ENCODE measurements at regions not wholly inside any gene's neighbourhood (a gene's known extent, or its start where the extent isn't known, plus 50 kb on each side); places are given as distances from the start of the nearest gene placed in this dataset.

GRCh38 chr7:148489678-148490077, 100.9 kb upstream of the C7orf33 start:
- Histone ChIP-seq H3K9me3 (replicated peaks in 1 of 2; ENCODE audit: control insufficient read depth in 1 of 2, insufficient read depth in 1 of 2, low read length in 2 of 2) (peaks cover 3 to 5% of the 10 kb centered on the region in 2 donors), H3K9ac (ENCODE audit: insufficient read depth, low read length, poor library complexity, severe bottlenecking) (no peak overlapping the region), H3K4me2 (replicated peaks; ENCODE audit: extremely low read depth, low read length, poor library complexity, severe bottlenecking) (no peak overlapping the region), H3K27me3 (ENCODE audit: control insufficient read depth in 2 of 2, insufficient read depth in 2 of 2, low read length in 2 of 2) (no peaks in the 10 kb centered on the region), H4K20me1 (ENCODE audit: insufficient read depth, low read length) (no peaks in the 10 kb centered on the region), H3K36me3 (replicated peaks in 1 of 2; ENCODE audit: control insufficient read depth in 1 of 2, insufficient read depth in 2 of 2, low read length in 2 of 2) (no peaks in the 10 kb centered on the region), H3K27ac (ENCODE audit: low read depth in 1 of 2, low read length in 2 of 2) (no peak overlapping the region), H2AFZ (ENCODE audit: insufficient read depth, low read depth, low read length, poor library complexity, severe bottlenecking) (no peak overlapping the region), H3K79me2 (ENCODE audit: insufficient read depth, low read length) (no peaks in the 10 kb centered on the region), H3K4me3 (replicated peaks in 1 of 3; ENCODE audit: low read depth in 2 of 3, low read length in 3 of 3) (no peak overlapping the region), H3K4me1 (ENCODE audit: control insufficient read depth in 1 of 2, insufficient read depth in 2 of 2, low read length in 2 of 2) (no peaks in the 10 kb centered on the region)
- intact Hi-C loops (cut with micrococcal nuclease): no loop called here
- H3K36me3 Mint-ChIP-seq: no peaks in the 10 kb centered on the region
- no peak for TF ChIP-seq CTCF (IDR thresholded peaks at IDR 0.05)
- H3K27ac Mint-ChIP-seq: no peak overlapping the region
- peaks cover 2 to 9% (median 5%) of the 10 kb centered on the region in 3 donors for H3K27me3 Mint-ChIP-seq (ENCODE audit: low read depth in 3 of 3)
- no peak for DNase-seq
- H3K4me3 Mint-ChIP-seq: no peak overlapping the region
- no peaks in the 10 kb centered on the region for H3K4me1 Mint-ChIP-seq
- peaks cover 0 to 19% (median 5%) of the 10 kb centered on the region in 7 donors for H3K9me3 Mint-ChIP-seq
- WGBS (ENCODE audit: insufficient coverage): 95% methylated on average over 4 of the region's 6 CpGs

GRCh38 chr7:148492157-148492860, 98.3 kb upstream of the C7orf33 start:
- Mint-ChIP-seq H3K36me3 (no peaks in the 10 kb centered on the region), H3K27me3 (ENCODE audit: low read depth in 3 of 3) (peaks cover 2 to 12% (median 5%) of the 10 kb centered on the region in 3 donors), H3K4me3 (no peak overlapping the region), H3K4me1 (no peaks in the 10 kb centered on the region), H3K9me3 (peaks cover 0 to 21% (median 3%) of the 10 kb centered on the region in 7 donors), H3K27ac (no peak overlapping the region)
- Histone ChIP-seq H3K4me2 (replicated peaks; ENCODE audit: extremely low read depth, low read length, poor library complexity, severe bottlenecking) (no peak overlapping the region), H3K9me3 (replicated peaks in 1 of 2; ENCODE audit: control insufficient read depth in 1 of 2, insufficient read depth in 1 of 2, low read length in 2 of 2) (peaks cover 3 to 5% of the 10 kb centered on the region in 2 donors), H3K27me3 (ENCODE audit: control insufficient read depth in 2 of 2, insufficient read depth in 2 of 2, low read length in 2 of 2) (no peaks in the 10 kb centered on the region), H3K4me1 (ENCODE audit: control insufficient read depth in 1 of 2, insufficient read depth in 2 of 2, low read length in 2 of 2) (no peaks in the 10 kb centered on the region), H3K27ac (ENCODE audit: low read depth in 1 of 2, low read length in 2 of 2) (no peak overlapping the region), H2AFZ (ENCODE audit: insufficient read depth, low read depth, low read length, poor library complexity, severe bottlenecking) (no peak overlapping the region), H3K4me3 (replicated peaks in 1 of 3; ENCODE audit: low read depth in 2 of 3, low read length in 3 of 3) (no peak overlapping the region), H3K9ac (ENCODE audit: insufficient read depth, low read length, poor library complexity, severe bottlenecking) (no peak overlapping the region), H3K36me3 (replicated peaks in 1 of 2; ENCODE audit: control insufficient read depth in 1 of 2, insufficient read depth in 2 of 2, low read length in 2 of 2) (no peaks in the 10 kb centered on the region), H3K79me2 (ENCODE audit: insufficient read depth, low read length) (no peaks in the 10 kb centered on the region), H4K20me1 (ENCODE audit: insufficient read depth, low read length) (no peaks in the 10 kb centered on the region)
- no peak for DNase-seq
- TF ChIP-seq CTCF (IDR thresholded peaks at IDR 0.05): no peak
- intact Hi-C loops (cut with micrococcal nuclease): no loop called here
- no CpG with 5 or more reads among the region's 3 CpGs for WGBS (ENCODE audit: insufficient coverage)

Measured in CD14-positive monocyte (primary cell).